ENCODE measurements at regions not wholly inside any gene's neighbourhood (a gene's known extent, or its start where the extent isn't known, plus 50 kb on each side); places are given as distances from the start of the nearest gene placed in this dataset.
"Not testable (repeated sequence)": the region's sequence is repeated elsewhere in the genome, so short reads cannot be mapped to it uniquely, and the experiment has no call there.

- no peak for FAIRE-seq
These were observed 863.7 kb upstream of the VRK2 start for GRCh38 chr2:57182916-57183315.

- no peak for FAIRE-seq
These were observed 861.0 kb upstream of the VRK2 start for GRCh38 chr2:57185568-57185967.

- FAIRE-seq, result no peak
These were observed 856.6 kb upstream of the VRK2 start for GRCh38 chr2:57190007-57190406.

DNA sequence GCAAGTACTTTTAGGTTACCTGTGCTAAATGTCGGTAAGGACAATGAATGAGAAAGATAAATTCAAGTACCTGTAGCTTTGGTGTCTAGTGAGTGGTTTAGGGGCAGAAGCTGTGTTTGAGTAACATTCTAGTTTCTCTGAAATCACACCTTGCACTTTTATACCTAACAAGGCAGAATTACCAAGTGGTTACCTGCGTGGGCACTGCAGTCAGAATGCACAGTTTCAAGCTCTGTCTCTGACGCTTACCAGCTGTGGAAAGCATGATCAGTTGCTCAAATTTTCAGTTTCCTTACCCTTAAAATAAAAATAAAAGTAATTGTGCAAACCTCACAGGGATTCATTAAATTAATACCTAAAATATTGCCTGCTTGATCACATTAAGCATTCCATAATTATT, 846.9 kb upstream of the VRK2 start:
- FAIRE-seq, result no peak

DNA sequence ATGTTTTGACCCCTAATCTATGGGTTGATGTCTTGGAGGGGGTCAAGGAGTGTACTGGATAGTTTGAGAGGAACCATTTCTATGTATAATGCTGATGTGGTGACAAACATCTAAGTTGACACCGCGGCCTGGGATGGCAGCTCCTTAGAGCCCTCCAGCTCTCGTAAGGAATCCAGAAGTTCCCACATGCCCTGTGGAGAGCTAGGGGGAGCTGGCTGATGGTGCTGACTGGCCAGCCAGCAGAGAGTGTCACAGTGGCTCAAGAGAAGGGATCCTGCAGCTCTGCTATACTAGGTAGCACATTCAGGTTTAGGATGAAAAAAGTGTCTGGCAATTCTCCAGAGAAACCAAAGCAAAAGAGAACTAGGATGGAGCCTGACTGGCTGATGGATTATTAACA, 842.2 kb upstream of the VRK2 start:
- no peak for FAIRE-seq

- no peak for FAIRE-seq
These were observed 841.4 kb upstream of the VRK2 start for GRCh38 chr2:57205241-57205640.

- FAIRE-seq, result no peak
These were observed 839.4 kb upstream of the VRK2 start for GRCh38 chr2:57207191-57207590.

GRCh38 chr2:57209799-57210198, 836.8 kb upstream of the VRK2 start:
- FAIRE-seq, result no peak

DNA sequence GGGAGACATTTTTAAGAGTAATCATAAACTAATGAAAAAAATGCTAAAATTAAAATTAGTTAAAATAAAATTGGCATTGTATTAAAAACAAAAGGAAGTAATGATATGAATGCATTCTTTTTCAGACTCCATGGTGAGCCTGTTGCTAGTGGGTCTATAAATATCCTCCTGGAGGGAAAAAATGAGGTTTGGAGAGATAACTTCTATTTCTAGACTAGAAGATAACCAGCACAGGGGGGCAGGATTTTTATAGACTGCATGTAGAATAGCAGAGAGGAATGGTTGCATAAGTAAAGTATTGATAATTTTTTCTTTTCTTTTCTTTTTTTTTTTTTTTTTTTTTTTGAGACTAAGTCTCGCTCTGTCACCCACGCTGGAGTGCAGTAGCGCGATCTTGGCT, 835.8 kb upstream of the VRK2 start:
- FAIRE-seq, result no peak

- no peak for FAIRE-seq
These were observed 829.6 kb upstream of the VRK2 start for GRCh38 chr2:57217013-57217412.

DNA sequence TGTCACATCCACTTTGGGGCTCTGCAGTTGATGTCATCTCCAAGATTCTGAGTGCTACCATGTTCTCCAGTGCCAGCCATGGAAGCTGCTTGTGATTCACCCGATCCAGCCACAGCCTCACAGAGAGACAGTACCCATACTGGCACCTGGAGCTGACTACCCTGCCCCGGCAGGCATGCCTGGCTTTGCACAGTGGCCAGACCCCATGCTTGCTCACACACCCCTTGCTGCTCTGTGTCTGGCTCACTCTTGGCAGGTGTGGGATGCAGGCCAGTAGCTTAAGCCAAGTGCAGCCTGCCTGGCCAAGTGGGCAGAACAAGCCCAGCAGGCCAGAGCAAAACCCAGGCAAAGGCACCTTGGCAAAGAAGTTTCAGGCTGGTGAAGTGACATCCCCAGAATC, 828.4 kb upstream of the VRK2 start:
- FAIRE-seq, result no peak

DNA sequence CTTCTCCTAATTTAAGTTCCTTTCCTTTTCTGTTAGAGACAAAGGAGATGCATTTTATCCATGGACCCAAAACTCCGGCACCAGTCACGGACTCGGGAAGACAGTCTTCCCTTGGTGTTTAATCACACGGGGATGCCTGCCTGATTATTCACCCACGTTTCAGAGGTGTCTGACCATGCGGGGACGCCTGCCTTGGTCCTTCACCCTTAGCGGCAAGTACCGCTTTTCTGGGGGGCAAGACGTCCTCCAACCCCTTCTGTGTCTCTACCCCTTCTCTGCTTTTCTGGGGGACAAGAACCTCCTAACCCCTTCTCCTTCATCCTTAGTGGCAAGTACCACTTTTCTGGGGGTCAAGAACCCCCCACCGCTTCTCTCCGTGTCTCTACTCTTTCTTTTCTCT, 816.9 kb upstream of the VRK2 start:
- FAIRE-seq, result not testable (repeated sequence)

- not testable (repeated sequence) for FAIRE-seq
These were observed 814.3 kb upstream of the VRK2 start for GRCh38 chr2:57232341-57232740.

GRCh38 chr2:57251495-57251894, 795.1 kb upstream of the VRK2 start:
- FAIRE-seq, result not testable (repeated sequence)

DNA sequence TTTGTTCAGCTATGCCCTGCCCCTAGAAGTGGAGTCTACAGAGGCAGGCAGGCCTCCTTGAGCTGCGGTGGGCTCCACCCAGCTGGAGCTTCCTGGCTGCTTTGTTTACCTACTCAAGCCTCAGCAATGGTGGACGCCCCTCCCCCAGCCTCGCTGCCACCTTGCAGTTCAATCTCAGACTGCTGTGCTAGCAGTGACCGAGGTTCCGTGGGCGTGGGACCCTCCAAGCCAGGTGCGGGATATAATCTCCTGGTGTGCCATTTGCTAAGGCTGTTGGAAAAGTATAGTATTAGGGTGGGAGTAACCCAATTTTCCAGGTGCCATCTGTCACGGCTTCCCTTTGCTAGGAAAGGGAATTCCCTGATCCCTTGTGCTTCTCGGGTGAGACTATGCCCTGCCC, 770.2 kb upstream of the VRK2 start:
- FAIRE-seq, result not testable (repeated sequence)

GRCh38 chr2:57278451-57278850, 768.2 kb upstream of the VRK2 start:
- FAIRE-seq, result no peak

GRCh38 chr2:57291209-57291608, 755.4 kb upstream of the VRK2 start:
- FAIRE-seq, result no peak

DNA sequence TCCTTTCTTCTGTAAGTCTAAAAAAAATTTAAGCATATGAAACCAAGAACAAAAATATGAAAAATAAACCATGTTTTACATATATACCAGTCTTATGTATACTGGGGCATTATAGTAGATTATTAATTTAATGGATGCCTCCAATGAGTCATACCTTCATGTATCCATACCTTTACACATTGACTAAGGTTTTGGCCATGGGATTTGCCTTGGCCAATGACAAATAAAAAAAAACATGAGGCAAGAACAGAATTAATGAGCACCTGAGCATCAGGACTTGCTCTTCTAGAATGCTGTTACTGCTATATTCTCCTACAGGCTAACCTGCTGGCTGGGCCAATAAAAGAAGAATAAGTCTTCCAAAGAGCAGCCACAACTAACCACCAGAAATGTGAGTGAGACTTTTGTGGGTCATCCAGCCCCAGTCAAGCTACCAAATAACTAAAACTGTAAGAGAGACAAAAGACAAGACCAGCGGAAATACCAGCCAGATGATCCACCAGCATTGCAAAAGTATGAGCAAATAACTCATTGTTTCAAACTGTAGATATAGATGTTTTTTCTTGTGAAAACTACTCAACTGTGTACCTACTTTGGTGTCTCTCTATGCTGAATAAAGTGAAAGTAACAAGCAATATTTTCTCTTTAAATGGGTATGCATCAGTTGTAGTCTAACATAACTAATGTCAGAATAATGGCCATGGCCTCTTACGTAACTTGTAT, 749.6 kb upstream of the VRK2 start:
- FAIRE-seq, result no peak

DNA sequence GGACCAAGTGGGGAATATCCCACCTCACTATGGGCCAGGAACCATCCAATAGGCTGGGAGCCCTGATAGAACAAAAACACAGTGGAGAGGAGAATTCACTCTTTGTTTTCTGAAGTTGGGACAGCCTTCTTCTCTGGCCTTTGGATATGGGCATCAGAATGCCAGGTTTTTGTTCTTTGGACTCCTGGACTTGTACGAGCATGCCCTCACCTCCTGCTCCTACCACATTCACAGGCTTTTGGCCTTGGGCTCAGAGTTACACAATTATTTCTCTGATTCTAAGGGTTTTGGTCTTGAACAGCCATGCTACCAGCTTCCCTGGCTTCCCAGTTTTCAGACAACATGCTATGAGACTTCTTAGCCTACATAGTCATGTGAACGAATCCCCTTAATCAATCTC, 732.9 kb upstream of the VRK2 start:
- FAIRE-seq, result no peak

DNA sequence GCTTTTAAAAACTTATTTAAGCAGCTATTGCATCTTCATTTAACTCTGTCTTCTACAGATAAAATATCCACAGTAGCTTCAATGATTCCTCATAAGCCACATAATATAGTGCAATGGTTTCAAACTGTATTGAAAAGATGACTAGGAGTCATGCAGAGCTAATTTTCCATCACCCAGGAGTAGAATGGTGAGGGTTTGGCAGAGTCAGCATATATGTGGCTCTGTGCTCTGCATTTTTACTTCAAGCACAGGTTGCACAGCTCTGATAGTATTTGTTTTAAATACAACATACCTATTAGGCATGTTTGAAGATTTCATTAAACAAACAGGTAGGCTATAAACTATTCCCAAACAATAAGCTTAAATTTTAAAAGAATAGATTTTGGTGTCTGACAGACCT, 731.9 kb upstream of the VRK2 start:
- no peak for FAIRE-seq

GRCh38 chr2:57330447-57330846, 716.2 kb upstream of the VRK2 start:
- no peak for FAIRE-seq

GRCh38 chr2:57333221-57333620, 713.4 kb upstream of the VRK2 start:
- peak; percentile 66 for FAIRE-seq

GRCh38 chr2:57343391-57344006, 703.1 kb upstream of the VRK2 start:
- FAIRE-seq, result no peak

GRCh38 chr2:57368190-57368589, 678.4 kb upstream of the VRK2 start:
- no peak for FAIRE-seq

All from TTC549 (cell line).